NCI-H748 (cell line): ENCODE measurements at regions not wholly inside any gene's neighbourhood (a gene's known extent, or its start where the extent isn't known, plus 50 kb on each side); places are given as distances from the start of the nearest gene placed in this dataset.

ENCODE experiments used
- DNase-seq: peaks from one replicate; lab custom pipeline; 2025; ENCODE audit not compliant: unreplicated experiment; lab: John Stamatoyannopoulos, UW

DNA sequence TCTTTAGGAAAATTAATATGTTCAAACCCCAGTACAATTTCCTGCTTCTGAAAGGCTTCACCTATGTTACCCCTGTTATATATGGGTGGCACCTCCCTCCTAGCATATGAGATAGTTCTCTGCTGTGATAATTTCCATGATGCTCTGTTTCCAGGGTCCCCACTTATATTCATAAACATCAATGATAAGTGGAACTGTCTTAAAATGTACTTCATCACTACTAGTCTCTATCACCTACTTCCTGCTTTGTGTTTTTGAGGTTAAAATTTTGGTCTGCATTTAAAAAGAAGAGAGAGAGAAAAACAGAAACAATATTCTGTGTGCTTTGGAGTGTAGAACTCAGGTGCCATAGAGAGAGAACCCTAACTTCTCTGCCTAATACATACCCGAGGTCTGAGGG lies 234.7 kb downstream of the HTR1A start:
- DNase-seq, result no peak

DNA sequence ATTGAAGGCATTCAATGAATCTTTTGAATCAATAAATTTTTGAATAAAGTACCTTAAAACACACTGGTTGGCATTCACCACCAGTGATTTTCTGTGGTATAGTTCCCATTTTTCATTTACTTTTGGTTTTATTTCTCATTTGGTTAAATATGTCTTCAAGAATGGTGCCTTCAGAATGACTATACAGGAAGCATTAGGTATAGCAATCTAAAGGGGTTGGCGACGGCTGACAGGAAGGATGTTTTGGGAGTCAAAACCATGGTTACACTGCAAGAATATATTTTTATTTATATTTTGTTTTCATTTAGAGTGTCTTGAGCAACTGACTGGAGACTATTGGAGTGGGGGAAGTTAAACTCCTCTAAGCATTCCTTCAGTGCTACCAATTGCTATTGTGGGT lies 235.7 kb downstream of the HTR1A start:
- DNase-seq, result no peak

DNA sequence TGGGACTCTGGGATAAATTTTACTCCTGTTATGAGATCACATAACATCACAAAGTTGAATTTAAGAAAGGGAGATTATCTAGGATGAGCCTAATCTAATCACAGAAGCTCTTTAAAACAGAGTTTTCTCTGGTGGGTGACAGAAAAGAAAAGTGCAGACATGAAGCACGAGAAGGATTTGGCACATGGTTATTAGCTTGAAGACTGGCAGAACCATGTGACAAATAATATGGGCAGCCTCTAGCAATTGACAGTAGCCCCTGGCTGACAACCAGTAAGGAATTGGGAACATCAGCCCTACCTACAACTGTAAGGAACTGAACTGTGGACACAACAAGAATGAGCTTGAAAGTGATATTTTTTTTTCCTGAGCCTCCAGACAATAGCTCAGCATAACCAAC lies 243.1 kb downstream of the HTR1A start:
- DNase-seq, result no peak

DNA sequence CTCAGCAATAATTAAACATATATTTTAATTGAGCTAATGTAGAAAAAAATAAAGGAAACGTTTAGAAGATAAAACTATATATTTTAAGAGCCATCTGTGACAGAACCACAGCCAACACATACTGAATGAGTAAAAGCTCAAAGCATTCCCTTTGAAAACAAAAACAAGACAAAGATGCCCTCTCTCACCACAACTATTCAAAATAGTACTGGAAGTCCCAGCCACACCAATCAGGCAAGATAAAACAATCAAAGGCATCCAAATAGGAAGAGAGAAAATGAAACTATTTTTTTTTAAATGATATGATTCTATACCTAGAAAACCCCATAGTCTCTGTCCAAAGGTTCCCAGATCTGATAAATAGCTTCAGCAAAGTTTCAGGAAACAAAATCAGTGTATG lies 262.0 kb downstream of the HTR1A start:
- no peak for DNase-seq

DNA sequence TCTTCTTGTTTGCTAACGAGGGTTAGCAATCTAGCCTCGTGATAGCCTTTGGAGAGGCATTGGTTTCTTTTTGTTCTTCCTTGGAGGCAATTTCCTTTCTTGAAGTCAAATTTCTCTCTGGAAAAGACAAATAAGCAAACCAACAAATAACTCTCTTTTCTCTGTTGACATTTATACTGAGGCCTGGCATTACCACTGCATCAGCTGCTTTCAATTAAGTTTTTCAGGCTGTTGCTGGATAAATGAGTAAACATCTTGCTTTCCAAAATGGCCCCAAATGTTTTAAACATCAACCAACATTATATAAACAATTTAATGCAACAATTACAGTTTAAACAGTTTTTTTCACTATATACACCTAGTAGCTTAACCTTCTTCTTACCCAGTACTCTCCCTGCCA lies 264.4 kb downstream of the HTR1A start:
- DNase-seq, result no peak

DNA sequence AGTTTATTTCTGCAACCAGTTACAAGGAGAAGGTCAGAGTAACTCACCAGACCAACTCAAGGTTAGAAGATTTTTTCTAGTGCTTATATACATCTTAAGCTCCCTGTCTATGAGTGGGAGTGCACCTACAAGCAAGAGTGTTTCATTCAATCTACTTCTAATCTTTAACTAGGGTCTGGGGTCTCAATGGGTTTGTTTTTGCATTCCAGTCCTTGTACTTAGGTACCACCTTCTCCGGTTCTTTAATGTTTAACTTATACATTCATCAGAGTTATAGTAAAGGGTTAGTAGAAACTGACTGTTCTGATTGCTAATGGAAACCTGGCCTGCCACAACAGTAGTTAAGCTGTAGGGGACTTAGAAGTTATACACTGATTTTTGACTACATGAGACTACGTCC lies 271.7 kb downstream of the HTR1A start:
- DNase-seq, result no peak

DNA sequence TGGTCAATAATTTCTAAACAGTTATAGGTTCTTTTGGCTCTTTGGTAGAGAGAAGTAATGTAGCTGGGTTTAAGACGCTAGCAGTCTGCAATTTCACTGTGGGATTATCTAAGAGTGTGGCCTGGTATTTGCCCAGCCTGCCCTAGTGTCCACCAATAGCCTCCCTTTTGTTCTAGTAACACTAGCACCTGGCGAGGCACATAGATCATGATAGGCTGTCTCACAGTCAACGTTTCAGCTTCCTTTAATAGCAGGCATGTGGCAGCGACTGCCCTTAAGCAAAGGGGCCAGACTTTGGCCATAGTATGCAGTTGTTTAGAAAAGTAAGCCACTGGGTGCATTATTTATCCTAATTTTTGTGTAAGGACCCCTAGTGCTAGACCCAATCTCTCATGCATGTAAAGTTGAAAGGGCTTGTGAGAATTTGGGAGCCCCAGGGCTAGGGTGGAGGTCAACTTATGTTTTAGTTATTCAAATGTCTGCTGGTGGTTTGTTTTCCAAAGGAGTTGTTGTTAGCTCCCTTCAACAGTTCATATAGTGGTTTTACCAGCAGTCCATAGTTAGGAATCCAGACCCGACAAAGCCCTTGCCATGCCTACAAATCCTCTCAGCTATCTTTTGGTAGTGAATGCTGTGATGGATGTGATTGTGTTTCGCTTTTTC lies 274.3 kb downstream of the HTR1A start:
- DNase-seq, result no peak

DNA sequence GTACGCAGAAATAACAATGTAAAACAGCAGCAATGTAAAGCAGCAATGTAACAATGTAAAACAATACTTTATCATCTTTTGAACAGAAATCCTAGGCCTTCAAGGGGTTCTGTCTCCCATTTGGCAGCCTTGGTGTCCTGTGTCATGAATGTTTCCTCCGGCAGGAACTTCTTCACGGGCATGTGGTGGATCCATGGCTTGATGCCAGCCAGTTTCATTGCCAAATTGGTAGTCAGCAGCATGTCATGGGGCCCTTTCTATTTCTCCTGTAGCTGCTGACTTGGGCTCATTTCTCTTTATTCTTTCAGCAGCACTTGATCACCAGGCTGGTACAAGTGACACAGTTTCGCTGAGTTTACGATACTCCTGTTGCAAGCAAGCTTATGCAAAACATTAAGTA lies 275.3 kb downstream of the HTR1A start:
- DNase-seq, result no peak

DNA sequence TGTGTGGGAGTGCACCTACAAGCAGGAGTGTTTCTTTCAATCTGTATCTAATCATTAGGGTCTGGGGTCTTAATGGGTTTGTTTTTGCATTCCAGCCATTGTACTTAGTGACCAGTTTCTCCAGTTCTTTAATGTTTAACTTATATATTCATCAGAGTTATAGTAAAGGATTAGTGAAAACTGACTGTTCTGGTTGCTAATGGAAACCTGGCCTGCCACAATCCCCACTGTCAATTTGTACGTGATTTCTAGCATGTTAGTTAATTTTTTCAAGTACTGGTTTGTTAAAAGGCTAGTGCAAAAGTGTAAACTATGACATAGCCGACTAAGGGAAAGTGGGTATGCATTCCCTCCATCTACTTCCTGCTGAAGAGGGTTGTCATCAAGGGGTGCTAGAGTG lies 276.1 kb downstream of the HTR1A start:
- no peak for DNase-seq

DNA sequence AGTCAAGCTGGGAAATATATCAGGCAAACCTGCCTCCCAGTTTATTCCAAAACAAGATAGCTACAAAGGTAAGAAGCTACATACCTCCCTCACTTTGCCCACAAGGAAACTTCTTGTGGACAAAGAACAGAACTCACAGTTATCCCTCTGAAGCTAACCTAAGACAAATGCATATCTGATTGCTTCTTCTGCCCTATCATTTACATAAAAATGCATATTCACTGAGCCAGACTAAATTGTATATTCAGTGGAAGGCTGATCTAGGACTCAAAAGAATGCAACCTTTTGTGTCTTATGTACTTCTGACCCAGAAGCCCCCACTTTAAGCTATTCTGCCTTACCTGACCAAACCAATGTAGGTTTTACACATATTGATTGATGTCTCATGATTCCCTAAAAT lies 276.8 kb downstream of the HTR1A start:
- DNase-seq, result no peak

DNA sequence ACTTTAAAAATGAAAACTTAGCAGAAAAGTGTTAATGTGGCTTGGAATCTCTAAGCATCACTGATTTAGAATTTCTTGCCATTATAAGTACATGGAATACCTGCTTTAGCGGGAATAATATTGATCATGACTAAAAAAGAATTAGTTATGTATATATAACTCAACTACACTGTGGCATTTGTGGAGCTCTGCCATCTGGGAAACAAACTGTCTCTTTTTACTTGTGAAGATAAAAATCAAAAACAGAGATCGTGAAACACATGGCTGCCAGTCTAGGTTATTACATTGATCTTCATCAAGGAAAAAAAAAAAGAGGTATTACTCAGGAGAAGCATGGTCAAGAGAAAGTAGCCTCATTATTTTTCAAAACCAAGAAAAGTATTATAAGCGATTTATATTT lies 287.4 kb downstream of the HTR1A start:
- no peak for DNase-seq

DNA sequence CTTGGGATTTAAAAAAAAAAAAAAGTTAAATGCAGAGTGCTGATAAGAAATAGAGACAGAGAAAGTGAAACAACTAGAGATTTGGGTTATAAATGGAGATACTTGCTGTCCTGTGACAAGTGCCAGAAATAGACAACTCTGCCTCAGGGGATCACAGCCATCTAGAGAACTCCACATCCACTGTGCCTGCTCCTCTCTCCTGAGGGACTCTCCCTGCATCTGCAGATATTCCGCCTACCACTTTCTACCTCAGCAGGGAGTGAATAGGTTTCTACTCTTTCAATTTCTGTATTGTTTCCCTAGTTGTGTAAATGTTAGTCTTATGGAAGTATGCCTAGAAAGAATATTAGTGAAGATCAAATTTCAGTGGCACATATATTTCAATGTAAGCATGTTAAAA lies 307.2 kb downstream of the HTR1A start:
- DNase-seq, result no peak

DNA sequence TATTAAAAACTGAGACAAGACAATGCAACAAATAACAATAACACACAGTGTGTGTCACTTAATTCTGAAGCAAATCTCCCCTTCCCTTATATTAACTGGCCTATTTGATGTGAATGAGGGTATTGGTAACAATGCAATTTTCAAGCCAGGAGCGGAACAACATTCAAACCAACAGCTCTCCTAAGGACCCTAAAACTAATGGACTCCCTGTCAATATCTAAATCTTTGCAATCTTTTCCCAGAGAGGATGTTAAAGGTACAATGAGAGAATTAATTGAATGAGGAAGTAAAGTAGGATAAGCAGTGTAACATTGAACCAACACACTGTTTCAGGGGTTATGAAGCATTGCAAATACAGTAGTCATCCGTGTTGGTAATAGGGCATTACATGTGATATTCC lies 311.7 kb downstream of the HTR1A start:
- no peak for DNase-seq

DNA sequence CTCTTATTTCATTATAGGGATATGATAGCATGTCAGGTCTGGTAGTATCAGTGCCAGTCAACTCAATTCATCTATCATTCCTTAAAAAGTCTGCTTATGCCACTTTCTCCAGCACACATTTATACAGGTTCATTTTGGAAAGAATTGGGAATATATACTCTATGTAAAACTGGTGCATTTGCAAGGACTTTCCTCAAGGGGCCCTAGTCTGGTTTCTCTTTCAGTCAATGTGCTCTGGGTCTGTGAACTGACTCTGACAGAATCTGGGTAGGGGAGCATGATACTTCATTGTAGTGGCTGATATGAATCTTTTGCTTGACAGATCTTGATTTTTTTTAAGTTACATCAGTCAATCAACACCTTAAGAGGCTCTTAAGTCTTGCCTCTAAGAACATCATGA lies 313.9 kb downstream of the HTR1A start:
- no peak for DNase-seq

DNA sequence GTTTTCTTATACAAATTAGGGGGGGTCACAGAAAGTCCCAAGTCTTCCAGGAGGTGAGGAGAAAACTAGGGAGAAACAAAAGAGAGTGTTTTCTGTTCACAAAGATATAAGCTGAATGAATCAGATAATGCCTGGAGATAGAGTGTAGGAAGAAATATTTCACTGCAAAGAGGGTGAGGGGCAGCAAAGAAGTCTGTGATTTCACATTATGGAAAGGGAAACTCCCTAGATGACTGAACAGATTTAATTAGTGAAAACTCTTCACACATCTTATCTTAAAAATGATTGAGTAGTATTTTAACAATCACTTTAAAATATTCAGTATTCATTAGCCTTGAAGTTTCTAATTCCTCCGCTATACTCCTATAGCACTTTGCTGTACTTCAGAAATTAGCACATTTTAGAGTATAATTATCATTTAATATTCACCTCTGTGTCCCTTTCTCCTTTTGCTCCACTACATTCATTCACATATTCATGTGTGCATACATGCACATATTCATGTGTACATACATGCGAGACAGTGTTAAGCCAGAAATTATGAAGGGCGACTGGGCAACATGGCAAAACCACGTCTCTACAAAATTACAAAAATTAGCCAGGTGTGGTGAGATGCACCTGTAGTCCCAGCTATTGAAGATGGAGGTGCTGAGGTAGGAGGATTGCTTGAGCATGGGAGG lies 332.2 kb downstream of the HTR1A start:
- DNase-seq, result no peak

DNA sequence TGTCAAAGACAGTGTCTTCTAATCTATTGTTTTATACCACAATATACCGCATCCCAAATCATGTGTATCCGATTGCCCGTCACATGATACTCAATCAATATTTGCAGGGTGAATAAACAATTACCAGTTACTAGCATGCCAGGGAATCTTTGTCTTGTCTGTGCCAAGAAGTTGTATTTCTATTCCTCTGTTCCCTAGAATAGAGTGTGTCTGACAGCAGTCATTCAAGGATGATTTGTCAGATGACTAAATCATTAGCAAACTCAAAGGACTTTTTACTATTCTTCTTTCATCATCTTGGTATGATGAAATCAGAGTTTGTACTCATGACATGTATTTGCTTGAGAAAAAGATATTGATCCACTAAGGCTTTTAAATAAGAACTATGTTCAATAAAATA lies 348.8 kb downstream of the HTR1A start:
- peak; percentile 14 for DNase-seq

DNA sequence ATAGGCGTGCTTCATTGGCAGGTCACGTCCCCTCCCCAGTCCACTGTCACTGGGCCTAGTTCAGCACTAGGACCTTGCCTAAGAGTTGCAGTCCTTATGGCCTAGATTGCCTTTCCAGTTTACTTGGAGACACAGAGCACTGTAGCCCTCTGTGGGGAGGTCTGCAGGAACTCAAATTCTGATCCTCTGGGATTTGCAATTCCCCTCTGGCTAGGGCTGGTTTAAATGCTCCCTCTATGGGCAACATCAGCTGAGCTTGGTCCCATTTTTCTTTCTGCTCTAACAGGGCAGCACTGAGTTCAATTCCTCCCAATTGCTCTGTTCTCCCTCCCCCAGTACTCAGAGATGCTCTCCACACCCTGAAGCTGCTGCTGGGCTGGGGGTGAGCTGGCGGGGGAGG lies 358.2 kb downstream of the HTR1A start:
- no peak for DNase-seq

DNA sequence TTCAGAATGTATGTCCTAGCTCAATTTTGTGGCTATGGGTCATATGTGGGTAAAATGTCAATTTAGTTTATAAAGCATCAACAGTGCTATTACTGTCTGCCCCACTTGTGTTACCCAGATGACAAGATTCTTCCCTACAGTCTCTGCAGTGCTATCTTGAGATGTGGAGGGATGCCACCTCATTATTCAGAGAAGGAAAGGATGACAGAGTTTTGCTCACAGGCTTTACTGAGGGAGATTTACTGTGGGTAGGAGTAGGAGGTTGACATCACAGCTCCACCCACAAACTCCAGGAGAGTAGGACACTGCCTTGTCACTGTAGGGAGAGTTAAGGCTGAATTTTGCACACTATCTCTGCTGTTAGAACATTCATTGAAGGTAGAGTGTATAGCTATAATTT lies 359.3 kb downstream of the HTR1A start:
- no peak for DNase-seq

DNA sequence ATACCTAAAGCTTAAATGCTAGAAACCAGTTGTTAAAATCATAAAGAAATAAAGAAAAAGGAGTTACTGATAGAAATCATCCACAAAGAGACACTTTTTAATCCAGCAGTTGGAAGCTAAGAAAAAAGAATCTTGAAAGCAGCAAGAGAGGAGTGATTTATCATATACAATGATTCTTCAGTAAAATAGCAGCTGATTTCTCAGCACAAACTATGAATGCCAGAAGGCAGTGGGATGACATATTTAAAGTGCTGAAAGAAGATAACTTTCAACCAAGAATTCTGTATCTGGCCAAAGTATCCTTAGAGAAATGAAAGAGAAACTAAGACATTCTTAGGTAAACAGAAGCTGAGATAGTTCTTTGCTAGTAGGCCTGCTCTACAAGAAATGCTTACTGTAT lies 366.0 kb downstream of the HTR1A start:
- DNase-seq, result no peak

DNA sequence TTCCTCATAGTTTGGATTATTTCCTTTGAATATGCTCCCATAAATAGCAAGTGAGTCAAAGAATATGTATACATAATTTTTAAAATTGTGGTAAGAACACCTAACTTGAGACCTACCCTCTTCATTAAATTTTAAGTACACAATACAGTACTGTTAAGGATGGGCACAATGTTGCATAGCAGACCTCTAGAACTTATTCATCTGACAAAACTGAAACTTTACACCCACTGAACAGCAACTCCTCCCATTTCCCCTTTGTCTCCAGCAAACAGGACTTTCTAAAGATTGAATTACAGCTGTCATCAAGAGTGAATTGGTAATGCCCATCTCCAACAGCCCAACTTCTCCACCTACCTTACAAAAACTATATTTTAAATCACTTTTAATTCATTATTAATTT lies 388.9 kb downstream of the HTR1A start:
- DNase-seq, result peak; percentile 8

DNA sequence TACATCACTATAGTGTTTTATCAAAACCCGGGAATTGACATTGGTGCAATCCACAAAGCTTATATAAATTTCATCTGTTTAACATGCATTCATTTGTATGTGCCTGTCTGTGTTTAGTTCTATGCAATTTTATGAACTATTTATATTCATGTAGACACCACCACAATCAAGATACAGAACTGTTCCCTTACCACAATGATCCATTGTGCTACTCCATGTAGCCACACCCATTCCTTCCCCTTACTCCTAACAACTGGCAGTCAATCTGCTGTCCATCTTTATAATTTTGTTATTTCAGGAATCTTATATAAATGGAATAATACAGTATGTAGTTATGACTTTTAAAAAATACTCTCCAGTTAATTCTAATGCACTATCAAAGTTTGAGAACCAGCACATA lies 389.5 kb downstream of the HTR1A start:
- DNase-seq, result no peak

DNA sequence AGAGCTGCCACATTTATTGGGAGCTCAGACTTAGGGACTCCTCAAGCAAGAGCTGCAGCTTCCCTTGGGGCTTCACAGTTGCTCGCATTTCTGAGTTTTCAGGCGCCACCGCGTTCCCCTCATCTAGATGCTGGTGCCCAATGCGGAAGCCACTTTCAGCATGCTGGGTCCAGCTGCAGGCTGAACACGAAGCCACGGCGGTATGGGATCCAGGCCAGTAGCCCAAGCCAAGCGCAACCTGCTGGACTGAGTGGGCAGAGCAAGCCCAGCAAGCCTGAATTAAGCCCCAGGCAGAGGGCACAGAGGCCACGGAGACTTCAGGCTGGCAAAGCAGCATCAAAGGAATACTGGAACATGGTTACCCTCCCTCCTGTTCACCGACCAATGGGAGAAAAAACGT lies 391.5 kb downstream of the HTR1A start:
- no peak for DNase-seq

DNA sequence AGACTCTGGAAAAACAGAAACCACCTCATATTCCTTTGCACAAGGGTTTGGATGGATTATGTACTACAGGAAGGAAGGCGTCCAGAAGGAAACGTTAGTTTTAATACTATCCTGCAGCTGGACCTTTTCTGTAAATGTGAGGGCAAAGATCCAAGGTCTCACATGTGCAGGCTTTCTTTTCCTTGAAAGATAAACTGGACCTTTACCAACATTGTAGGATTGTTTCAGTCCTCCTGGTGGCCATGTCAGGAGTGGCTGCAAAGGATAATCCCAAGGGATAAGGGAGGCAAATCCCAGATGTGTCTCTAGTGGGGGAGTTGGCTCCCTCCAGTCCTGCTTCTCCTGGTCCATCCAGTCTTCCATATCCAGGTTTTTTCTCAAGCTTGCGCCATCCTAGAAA lies 397.5 kb downstream of the HTR1A start:
- no peak for DNase-seq
